Lower lobe of right lung (tissue), 2 donors: ENCODE measurements at regions not wholly inside any gene's neighbourhood (a gene's known extent, or its start where the extent isn't known, plus 50 kb on each side); places are given as distances from the start of the nearest gene placed in this dataset.

Experiments used
- ATAC-seq, 2 donors: fragments of 200-7000 bp; cut with Tn5 transposase; one replicate each; pipeline ENCODE4 v1.9.1; 2020 to 2022; ENCODE audit warnings: mild to moderate bottlenecking in 2 of 2, moderate library complexity in 2 of 2
- DNase-seq: peaks from one replicate; pipeline ENCODE4 v3.0.0-alpha.2; 2020
- H3K27ac ChIP-seq: fragments of 200-600 bp; one replicate; pipeline ENCODE4 v1.8.0; 2022
- H3K27me3 ChIP-seq: fragments of 200-600 bp; one replicate; pipeline ENCODE4 v1.8.0; 2022; ENCODE audit warnings: low read depth
- H3K36me3 ChIP-seq: fragments of 200-600 bp; one replicate; pipeline ENCODE4 v1.8.0; 2022; ENCODE audit warnings: mild to moderate bottlenecking
- H3K4me1 ChIP-seq: fragments of 200-600 bp; one replicate; pipeline ENCODE4 v1.8.0; 2022
- H3K4me3 ChIP-seq: fragments of 200-600 bp; one replicate; pipeline ENCODE4 v1.8.0; 2022; ENCODE audit warnings: mild to moderate bottlenecking
- H3K9me3 ChIP-seq: fragments of 200-600 bp; one replicate; pipeline ENCODE4 v1.8.0; 2022
- intact Hi-C: fragments of 100-400 bp; cut with DNase I; formaldehyde crosslinking; loops from one replicate; pipeline ENCODE4 v1.11.0; 2022
- TF ChIP-seq, protein P1 (sequence below): fragments of 200-600 bp; IDR thresholded peaks from one replicate; pipeline ENCODE4 v1.8.0; 2022; ENCODE audit warnings: antibody characterized with exemption, mild to moderate bottlenecking
- donor health status: DM: no; HTN: yes; CAD: no; lungs with severe emphysema.

DNA sequence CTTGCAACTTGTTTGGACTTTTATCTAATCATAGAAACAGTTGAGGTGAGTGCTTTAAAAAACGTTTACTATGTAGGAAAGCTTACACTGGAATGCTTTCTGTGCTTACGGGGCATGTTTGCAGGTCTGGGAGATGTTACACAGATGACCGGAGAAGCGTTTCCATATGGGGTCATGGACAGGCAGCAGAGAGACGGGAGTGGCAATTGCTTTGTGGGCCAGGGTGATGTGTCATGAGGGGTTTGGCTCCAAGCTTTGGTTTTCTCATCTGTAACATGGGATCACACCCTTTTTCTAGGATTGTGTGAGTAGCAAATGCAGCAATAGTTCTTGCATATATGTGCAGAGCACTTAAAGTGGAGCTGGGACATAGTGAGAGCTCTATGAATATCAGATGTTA, 174.8 kb upstream of the MKI67 start:
- DNase-seq (no peak), ATAC-seq (no peak)
- Histone ChIP-seq H3K36me3 (no peaks in the 10 kb centered on the region), H3K27ac (no peak overlapping the region), H3K4me3 (no peak overlapping the region), H3K4me1 (no peaks in the 10 kb centered on the region), H3K9me3 (no peaks in the 10 kb centered on the region), H3K27me3 (no peaks in the 10 kb centered on the region)
- intact Hi-C loops, result no loop called here
- TF ChIP-seq, protein P1, sequence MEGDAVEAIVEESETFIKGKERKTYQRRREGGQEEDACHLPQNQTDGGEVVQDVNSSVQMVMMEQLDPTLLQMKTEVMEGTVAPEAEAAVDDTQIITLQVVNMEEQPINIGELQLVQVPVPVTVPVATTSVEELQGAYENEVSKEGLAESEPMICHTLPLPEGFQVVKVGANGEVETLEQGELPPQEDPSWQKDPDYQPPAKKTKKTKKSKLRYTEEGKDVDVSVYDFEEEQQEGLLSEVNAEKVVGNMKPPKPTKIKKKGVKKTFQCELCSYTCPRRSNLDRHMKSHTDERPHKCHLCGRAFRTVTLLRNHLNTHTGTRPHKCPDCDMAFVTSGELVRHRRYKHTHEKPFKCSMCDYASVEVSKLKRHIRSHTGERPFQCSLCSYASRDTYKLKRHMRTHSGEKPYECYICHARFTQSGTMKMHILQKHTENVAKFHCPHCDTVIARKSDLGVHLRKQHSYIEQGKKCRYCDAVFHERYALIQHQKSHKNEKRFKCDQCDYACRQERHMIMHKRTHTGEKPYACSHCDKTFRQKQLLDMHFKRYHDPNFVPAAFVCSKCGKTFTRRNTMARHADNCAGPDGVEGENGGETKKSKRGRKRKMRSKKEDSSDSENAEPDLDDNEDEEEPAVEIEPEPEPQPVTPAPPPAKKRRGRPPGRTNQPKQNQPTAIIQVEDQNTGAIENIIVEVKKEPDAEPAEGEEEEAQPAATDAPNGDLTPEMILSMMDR, result no peak

DNA sequence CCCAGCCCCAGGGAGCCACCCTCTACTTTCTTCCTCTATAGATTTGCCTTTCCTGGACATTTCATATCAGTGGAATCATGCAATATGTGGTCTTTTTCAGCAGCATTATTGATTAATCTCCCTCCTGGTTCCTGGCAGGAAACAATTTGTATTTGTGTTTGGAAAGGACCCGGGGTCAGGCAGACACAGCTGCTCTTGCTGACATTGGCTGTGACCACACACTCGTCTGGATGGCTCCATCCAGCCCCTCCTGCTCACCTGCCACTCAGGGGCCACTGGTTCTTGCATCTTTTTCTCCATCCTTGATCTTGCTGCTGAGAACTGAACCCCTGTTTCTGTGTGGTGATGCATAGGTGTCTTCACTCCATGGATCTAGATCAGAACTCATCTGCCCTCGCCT, 176.6 kb upstream of the MKI67 start:
- intact Hi-C loops, result no loop called here
- DNase-seq (no peak), ATAC-seq (no peak)
- no peak overlapping the region for H3K27ac ChIP-seq
- no peaks in the 10 kb centered on the region for H3K27me3 ChIP-seq
- no peaks in the 10 kb centered on the region for H3K4me1 ChIP-seq
- no peaks in the 10 kb centered on the region for H3K9me3 ChIP-seq
- TF ChIP-seq, protein P1, result no peak
- no peaks in the 10 kb centered on the region for H3K36me3 ChIP-seq
- H3K4me3 ChIP-seq, result no peak overlapping the region

DNA sequence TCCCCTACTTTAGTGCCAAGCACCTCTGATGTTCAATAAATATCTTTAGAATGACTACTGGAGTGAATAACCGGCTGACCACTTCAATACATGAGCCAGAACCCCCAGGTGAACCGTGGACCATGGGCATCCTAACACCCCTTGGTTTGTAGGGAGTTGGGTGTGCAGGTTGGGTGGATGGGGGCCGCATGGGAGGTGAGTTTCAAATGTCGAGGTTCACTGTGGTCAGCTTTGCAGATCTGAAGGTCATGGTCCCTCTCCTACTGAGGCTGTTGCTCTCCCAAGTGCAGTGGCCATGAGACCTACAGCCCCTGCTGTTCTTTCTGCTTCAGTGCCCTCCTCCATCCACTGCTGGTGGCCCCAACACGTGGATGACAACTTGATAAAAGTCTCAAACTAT, 178.0 kb upstream of the MKI67 start:
- TF ChIP-seq, protein P1, result no peak
- intact Hi-C loops, result no loop called here

DNA sequence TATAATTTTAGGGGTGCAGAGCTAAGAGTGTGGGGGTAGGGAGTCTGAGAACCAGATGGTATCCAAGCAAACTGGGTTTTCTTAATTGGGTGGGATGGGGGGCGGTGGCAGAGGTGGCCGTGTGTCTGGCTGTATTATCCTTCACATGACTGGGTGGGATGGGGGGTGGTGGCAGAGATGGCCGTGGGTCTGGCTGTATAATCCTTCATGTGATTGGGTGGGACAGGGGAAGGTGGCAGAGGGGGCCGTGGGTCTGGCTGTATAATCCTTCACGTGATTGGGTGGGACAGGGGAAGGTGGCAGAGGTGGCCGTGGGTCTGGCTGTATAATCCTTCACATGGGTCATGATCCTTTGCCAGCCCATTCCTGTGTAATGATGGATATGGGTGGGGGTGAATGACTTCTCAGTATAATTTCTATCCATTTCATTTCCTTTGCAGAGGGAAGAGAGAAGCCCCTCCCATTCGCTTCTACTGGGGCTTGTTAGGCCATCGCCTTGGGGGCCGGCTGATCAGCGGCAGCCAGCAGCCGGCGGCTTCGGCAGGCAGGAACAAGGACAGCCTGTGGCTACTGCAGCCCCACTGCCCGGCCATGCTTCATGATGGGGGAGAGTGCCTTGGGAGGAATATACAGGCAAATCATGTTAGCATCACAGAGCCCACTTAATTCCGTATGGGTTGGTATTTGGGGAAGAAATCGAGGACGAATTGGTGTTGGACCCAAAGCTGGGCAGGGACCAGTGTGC, 179.6 kb upstream of the MKI67 start:
- TF ChIP-seq, protein P1, result no peak
- no peak for DNase-seq

More for the DNA sequence above, 178.0 kb upstream of the MKI67 start:
- ATAC-seq, result no peak
- no peaks in the 10 kb centered on the region for H3K9me3 ChIP-seq
- H3K4me3 ChIP-seq, result no peak overlapping the region
- H3K4me1 ChIP-seq, result no peaks in the 10 kb centered on the region
- peaks cover 4% of the 10 kb centered on the region for H3K27me3 ChIP-seq
- no peak for DNase-seq
- no peaks in the 10 kb centered on the region for H3K36me3 ChIP-seq
- no peak overlapping the region for H3K27ac ChIP-seq

DNA sequence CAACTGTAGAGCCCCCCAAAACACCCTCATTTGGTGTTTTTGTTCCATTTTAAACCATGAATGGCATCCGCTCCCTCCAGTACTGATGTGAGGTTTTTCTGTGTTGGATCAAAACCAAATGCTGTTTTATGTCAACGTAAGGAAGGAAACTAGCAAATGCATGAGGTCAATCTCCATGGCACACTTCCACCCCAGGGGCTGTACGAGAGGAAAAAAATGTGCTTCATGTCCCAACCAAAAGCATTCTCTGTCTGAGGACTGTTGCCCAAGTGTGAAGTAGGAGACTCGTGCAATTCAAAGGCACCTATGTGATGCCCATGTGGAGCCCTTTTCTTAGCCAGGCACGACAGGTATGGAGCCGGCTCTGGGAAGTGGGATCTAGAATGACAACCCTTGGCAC, 180.3 kb upstream of the MKI67 start:
- Histone ChIP-seq H3K27ac (no peak overlapping the region), H3K9me3 (no peaks in the 10 kb centered on the region), H3K4me1 (no peaks in the 10 kb centered on the region), H3K4me3 (no peak overlapping the region), H3K27me3 (peaks cover 4% of the 10 kb centered on the region), H3K36me3 (no peaks in the 10 kb centered on the region)
- no peak for ATAC-seq
- DNase-seq, result no peak
- intact Hi-C loops, result no loop called here
- TF ChIP-seq, protein P1, result no peak

More for the DNA sequence above, 179.6 kb upstream of the MKI67 start:
- no peak for ATAC-seq
- no peaks in the 10 kb centered on the region for H3K9me3 ChIP-seq
- no peaks in the 10 kb centered on the region for H3K4me1 ChIP-seq
- intact Hi-C loops, result no loop called here
- no peaks in the 10 kb centered on the region for H3K36me3 ChIP-seq
- H3K4me3 ChIP-seq, result no peak overlapping the region
- peaks cover 4% of the 10 kb centered on the region for H3K27me3 ChIP-seq
- no peak overlapping the region for H3K27ac ChIP-seq
